RPMI8226 (cell line): ENCODE measurements at regions not wholly inside any gene's neighbourhood (a gene's known extent, or its start where the extent isn't known, plus 50 kb on each side); places are given as distances from the start of the nearest gene placed in this dataset.
"Not testable (repeated sequence)": the region's sequence is repeated elsewhere in the genome, so short reads cannot be mapped to it uniquely, and the experiment has no call there.

Source experiments
- DNase-seq: peaks from one replicate; pipeline ENCODE4 v3.0.0-alpha.2; 2015

DNA sequence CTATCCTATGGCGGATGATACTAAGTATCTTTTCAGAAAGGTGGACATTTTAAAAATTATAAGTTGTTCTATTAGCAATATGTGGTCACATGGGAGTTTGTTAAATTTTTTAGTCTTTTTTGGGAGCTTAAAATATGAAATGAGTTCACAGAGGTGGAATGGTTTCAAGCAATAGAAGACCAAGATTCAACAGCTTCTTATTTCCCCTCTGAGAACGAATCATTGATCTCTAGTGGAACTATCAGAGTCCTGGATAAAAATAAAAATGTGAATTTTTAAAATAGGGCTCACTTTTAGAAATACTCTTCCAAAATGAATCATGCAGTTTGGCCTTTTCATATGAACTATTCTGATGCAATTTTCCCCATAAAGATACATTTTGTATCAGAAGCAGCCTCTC, 467.7 kb upstream of the KLF6 start:
- no peak for DNase-seq

DNA sequence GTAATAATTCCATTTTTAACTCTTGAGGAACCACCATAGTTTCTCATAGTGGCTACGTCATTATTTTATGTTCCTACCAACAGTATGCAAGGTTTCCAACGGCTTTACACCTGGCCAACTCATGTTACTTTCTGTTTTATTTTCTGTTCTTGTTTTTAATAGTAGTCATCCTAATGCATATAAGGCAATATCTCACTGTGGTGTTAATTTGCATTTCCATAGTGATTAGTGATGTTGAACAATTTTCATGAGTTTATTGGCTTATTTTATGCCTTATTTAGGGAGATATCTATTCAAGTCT, 465.5 kb upstream of the KLF6 start:
- no peak for DNase-seq

DNA sequence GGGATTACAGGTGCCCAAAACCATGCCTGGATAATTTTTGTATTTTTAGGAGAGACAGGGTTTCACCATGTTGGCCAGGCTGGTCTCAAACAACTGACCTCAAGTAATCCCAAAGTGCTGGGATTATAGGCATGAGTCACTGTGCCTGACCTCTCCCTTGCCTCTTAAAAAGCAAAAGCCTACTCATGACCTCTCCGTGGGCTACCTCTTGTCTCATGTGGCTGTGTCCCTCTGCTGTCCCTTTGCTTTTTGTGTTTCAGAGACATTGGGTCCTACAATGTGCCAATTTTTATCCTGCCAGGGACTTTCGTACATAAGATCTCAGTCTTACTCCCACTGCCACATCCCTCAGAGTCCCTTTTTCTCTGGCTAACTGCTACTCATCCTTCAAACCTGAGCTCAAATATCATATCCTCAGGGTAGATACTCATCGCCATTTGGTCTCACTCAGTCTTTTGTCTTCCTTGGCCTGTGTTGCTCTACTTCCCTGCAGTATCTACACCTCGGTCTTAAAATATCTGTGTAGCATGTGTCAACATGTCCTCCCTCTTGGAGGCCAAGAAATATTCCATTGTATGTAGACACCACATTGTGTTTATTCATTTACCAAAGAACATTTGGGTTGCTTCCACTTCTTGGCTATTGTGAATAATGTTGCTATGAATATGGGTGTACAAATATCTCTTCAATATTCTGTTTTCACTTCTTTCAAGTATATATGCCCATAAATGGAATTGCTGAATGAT, 465.0 kb upstream of the KLF6 start:
- DNase-seq, result no peak

DNA sequence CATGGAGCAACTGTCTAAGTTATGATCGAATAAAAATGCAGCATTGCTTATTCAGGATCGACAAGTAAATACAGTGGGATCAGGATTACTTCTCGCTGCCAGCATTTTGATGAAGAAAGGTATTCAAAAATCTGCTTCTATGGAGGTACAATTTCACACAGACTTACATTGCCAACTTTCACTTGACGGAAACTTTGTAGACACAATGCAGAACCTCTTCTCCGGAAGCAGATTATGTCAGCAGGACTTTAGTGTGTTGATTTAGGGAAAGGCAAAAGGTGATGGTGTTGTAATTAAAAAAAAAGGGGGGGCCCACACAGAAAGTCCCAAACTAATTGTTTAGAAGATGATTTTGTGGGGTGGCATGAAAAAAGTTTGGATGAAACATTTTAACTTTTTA, 462.4 kb upstream of the KLF6 start:
- no peak for DNase-seq

DNA sequence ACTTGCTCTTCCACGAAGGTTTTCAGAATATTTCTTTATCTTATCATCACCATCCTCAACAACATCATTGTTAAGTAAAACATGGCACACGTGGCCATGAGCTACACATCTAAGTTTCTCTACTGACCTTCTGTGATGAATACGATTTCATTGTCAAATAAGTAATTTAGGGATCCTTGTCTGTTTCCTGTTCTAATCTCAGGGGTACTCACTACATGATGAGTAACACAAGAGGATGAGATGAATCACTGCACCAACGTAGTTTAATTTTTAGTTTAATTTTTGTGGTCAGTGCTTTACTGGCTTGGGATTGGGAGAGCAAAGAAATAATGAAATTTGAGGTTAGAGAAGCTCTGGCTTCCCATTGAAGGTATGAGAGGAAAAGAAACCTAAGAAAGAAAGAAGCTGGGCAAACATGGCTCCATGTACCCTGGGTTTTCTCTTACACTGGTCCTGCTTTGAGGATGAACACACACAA, 461.9 kb upstream of the KLF6 start:
- no peak for DNase-seq

DNA sequence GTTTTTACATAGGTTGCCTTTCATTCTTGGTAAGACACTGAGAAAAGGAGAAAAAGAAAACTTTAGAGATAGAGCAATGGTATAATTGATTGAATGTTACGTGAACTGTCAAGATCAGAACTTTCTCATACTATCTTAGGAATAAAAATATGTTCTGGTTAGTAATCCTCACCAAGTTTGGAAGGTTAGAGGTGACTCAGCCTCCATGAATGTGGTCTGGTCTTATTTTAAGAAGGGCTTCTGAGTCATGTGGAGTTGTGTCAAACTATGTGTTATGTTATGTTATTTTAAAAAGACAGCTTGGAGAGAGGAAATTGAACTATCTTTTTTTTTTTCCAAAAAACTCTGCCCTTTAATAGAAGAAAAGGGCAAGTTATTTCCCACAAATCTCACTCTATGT, 458.6 kb upstream of the KLF6 start:
- no peak for DNase-seq

DNA sequence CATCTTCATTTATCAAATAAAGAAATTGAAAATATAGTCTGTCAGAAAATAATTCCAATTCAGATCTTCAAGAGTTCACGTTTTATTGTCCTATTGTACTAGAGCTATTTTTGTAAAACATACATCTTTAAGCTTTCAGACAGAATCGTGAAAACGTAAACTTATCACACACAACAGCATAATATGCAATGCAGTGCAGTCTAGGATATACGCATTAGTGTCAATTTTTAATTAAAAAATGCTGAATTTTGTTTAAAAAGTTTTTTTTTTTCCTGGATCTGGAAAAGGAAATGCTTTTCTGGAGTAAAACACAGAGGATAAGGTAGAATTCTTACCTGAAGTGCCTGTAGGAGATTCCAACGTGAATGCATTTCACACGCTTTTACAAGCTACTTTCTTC, 458.2 kb upstream of the KLF6 start:
- no peak for DNase-seq

DNA sequence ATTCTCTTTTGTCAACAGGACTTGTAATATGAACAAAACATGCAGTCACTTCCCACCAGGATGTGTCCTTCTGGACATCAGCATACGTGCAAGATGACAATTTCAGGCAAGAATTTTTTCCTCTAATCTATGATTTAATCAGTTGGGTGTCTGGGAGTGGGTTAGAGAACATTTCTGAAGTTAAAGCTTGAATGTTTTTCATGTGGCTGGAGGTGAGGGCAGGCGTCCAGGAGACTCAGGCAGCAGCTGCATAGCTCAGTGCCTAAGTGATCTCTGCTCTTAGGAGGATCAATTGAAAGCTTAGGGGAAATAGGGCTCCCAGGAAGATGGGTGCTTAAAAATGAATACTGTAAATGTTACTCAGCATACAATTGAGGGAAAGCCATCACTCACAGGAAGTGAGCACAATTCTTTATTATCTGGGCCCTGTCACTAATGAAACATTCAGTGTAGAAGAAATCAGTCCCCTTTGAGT, 457.6 kb upstream of the KLF6 start:
- DNase-seq, result no peak

DNA sequence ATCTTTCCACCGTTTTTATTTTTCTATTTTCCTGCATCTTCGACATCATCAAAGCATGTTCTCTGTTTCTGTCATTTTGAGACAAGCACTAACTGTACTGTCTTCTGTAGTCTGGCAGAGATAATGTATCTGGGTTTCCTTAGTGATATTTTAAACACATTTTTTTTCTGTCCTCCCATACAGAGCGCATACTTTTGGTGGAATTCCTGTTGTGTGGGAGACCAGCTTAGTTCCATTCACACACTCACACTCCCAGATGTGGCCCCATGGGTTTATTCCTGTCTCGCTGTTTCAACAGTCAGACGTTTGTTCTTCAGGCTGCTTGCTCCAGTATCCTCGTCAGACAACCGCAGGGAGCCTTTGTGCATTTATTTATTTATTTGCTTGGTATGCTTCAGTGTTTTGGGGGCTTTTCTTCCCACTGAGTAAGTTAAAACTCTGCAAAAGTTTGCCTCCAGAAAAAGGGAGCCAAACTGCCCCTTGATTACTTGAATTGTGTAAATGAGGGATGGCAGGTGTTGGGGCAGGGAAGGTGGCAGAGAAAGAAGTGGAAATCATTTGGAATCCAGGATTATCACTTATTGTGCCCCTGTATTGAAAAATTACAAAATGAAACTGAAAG, 456.8 kb upstream of the KLF6 start:
- no peak for DNase-seq

DNA sequence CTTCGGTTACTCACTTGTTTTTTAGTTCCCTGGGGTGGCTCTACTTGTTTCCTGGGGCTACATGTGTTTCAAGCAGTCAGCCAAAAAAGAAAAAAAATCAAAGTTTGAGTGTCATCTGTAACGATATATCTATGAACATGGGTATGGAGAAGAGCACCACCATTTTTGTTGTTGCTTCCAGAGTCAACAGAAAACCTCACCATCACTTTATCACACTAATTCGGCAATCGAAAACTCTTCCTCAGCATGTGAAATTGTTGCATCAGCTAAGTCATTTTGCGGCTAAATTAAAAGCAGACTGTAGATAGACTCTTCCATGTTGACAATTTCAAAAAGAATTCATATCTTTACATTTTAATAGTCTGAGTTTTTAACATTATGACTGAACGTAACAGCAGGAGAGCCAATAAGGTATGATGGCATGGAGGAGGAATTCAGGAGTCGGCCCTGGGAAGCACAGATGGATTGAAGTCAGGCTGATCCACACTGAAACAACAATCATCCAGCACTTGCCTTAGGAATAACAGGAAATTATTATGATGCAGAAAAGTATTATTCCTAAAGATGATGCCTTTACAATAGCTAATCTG, 455.7 kb upstream of the KLF6 start:
- no peak for DNase-seq

DNA sequence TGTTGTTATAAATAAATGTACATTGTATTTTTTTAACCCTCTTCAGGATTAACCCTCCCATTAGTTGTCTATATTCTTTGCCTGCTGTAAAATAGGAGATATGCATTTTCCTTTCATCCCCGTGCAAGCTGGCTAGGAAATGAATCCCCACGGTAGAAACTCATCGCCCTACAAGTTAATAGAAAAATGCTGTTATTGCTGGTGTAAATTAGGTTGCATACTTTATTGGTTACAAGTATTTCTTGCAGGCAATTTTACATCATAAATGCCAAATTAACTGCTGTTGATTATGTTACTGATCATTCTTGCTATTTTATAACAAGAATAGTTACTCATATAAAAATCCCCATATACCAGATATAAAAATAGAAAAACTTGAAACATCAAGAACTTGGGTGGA, 454.2 kb upstream of the KLF6 start:
- no peak for DNase-seq

DNA sequence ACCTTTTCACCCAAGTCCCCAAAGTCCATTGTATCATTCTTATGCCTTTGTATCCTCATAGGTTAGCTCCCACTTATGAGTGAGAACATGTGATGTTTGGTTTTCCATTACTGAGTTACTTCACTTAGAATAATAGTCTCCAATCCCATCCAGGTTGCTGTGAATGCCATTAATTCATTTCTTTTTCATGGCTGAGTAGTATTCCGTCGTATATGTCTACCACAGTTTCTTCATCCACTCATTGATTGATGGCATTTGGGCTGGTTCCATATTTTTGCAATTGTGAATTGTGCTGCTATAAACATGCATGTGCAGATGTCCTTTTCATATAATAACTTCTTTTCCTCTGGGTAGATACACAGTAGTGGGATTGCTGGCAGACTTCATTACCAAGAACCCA, 451.9 kb upstream of the KLF6 start:
- DNase-seq, result not testable (repeated sequence)

DNA sequence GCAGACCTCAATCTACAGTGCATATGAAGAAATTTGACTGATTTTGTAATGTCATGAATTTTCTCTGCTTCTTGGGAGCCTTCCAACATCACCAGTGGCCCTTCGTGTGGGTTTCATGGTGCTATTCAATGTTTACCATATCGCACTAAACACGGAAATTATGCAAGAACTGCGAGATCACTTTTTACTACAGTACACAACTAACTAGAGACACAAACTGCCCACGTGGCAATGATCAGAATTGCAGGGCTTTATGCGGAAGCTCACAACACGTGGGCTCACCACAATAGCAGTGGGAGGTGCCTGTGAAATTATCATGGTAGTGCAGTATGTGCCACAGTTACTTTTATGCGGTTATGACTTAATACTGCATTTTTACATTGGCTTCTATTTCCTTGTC, 449.7 kb upstream of the KLF6 start:
- no peak for DNase-seq

DNA sequence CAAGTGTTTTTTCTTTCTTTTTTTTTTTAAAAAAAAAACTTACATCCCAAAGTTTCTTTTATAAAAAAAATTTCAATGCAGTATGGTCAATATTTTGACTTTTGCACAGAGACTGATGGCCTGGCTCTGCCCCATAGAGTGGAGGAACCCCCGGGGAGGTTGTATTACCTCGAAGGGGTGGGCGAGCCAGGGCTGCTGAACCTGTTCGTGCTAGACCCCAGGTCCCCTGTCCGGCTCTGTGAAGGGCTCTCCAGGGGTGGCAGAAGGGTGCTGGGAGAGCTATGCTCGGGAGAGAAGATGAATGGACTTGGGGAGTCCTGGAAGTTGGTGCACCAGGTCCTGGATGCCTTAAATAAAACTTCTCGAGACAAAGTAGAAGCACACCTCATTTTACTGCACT, 446.4 kb upstream of the KLF6 start:
- DNase-seq, result no peak

DNA sequence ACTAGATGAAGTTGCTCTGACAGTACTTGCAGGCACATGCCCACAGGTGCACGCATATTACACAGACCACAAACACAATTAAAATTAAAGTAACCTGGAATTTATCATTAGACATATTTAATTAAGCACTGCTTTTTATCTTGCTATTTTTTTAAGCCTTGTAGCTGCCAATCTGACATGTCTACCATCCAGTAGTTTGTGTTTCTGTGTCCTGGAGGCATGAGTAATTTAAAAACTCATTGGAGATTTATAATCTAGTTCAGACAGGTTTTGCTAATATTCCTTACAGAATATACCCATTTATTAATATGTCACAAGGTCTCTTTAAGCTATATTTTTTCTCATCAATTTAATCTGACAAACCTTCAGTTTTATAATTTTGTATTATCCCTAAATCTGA, 445.0 kb upstream of the KLF6 start:
- DNase-seq, result no peak

DNA sequence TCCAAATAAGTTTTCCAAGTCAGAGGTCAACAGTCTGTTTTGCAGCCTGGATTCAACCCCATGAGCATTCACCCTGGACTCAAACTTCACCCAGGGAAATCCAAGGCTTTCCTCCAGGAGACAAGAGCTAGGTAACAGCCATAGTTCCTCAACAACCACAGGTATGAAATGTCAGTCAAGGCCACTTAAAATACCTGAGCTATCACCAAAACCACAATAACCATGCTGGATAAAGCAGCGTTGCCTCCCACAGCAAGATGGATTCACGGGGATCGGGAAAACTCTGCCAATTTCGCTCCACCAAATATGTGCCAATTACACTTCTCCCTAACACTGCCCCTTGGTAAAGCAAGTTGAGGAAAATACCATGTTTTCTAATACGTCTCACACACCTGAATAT, 444.1 kb upstream of the KLF6 start:
- no peak for DNase-seq

DNA sequence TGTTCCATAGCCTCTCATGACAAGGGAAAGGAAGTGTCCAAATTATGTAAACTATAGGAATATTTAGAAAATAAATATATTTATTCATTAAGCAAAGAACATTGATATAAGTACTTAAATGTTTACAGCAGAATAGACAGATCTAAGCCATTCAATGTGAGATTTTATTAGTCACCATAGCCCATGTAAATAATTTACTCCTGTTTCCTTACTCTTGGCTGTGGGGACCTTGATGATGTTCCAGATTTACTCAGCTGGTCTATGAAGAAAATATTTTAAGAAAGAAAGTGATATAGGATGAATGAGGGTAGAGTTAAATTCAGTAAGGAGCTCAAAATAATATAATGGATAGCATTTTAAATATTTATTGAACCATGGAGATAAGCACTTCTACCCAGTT, 442.6 kb upstream of the KLF6 start:
- DNase-seq, result no peak

DNA sequence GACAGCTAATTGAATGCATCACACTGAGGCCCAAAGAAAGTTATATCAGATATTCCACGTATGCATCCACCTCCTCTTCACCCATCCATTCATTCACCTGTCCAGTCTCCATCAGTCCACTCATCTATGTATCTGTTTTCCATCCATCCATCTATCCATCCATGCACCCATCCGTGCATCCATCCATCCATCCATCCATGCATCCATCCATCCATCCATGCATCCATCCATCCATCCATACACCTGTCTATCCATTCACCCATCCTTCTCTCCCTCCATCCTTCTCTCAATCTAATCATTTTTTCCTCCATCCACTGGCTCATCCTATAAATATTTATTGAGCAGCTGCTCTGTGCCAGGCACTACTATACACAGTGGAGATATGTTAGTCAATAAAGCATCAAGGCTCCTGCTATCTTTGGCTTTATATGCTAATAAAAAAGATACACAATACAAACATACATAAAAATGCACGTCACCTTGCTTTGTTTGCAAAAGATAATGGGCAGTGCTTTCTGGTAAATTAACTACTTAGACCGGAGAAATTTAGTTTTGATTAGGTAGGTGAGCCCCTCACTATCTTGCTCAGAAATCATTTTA, 442.0 kb upstream of the KLF6 start:
- no peak for DNase-seq

DNA sequence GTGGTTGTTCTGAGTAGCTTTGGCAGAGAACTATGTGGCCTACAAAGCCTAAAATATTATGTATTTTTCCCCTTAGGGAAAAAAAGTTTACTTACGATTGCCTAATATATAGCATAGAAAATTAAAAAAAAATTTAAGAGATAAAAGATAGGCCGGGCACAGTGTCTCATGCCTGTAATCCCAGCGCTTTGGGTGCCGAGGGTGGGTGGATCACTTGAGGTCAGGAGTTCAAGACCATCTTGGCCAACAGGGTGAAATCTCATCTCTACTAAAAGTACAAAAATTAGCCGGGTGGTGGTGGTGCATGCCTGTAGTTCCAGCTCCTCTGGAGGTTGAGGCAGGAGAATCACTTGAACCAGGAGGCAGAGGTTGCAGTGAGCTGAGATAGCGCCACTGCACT, 439.2 kb upstream of the KLF6 start:
- DNase-seq, result no peak

DNA sequence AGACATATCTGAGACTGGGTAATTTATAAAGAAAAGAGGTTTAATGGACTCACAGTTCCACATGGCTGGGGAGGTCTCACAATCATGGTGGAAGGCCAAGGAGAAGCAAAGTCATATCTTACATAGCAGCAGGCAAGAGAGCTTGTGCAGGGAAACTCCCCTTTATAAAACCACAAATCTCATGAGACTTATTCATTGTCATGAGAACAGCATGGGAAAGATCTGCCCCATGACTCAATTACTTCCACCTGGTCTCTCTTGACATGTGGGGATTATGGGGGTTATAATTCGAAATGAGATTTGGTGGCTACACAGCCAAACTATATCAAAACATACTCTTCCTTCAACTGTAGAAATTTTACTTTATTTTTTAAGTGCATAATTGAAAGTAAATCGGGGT, 436.3 kb upstream of the KLF6 start:
- DNase-seq, result not testable (repeated sequence)

DNA sequence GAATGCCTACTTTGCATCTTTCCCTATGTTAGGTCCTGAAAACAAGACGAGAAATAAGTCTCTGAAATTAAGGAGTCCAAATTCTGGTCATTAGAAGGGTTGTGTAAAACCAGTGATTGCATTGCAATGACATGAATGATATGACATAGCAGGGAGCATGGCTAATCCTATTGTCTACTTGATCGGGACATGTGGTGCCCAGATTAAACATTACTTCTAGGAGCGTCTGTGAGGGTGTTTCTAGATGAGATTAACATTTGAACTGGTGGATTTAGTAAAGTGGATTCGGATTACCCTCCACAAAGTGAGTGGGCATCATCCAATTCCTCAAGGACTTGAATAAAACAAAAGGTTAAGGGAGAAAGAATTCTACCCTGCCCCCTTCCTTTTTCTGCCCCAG, 434.9 kb upstream of the KLF6 start:
- DNase-seq, result no peak

DNA sequence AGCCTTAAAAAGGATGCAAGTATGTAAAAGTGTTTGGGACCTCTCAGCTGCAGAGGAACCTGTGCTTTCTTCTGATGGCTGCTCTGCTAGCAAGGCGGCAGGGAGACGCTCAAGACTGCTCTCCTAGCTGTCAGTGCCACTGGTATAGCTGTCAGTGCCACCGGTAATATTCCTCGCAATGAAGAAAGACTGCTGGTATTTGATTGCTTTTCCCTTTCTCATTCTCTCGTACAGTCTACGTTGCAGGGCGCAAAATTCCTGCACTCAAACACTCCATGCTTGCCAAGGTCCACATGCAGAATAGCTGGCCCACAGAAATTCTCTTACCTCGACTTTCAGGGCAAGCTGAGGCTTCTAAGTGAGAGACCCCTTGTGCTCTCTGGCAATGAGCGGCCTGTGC, 432.6 kb upstream of the KLF6 start:
- DNase-seq, result no peak

DNA sequence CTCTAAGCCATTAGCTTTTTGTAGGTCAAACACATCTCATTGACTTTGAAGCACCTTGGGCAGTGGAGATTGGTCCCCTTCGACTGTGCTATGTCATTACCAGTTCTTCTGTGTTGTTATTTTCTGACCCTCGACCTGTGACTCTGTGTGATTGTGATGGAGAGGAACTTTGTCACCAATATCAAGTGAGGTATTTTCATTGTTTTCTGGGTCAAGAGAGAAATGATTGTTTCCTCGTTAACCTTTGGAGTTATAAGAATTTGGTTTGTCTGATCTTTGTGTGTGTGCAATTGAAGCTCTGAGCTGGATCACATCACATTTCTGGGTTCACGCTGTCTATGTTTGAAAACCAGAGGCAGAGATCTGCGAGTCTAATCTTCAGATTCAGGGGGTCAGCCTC, 432.2 kb upstream of the KLF6 start:
- DNase-seq, result no peak

DNA sequence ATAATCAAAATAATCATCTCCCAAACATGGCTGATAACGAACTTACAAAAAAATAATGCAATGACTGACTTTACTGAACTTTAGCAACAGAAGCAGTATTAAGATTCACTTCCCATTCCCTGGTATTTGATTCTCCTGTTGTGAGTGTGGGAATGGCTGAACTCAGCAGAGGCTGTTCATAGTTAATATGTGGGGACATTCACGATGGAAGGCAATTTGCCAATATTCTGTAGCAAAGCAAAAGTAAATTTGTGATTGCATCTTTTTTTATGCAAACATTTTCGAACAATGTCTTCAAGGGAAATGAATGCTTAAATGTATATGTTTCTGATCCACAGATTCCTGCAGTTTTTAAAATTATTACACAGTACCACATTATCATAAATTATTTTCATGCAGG, 431.7 kb upstream of the KLF6 start:
- DNase-seq, result no peak
